ENCODE measurements at regions not wholly inside any gene's neighbourhood (a gene's known extent, or its start where the extent isn't known, plus 50 kb on each side); places are given as distances from the start of the nearest gene placed in this dataset.
"Not testable (repeated sequence)": the region's sequence is repeated elsewhere in the genome, so short reads cannot be mapped to it uniquely, and the experiment has no call there.

GRCh38 chr2:160584972-160585494, 91.4 kb upstream of the RBMS1 start:
- no peak for DNase-seq

- no peak for DNase-seq
Observed at GRCh38 chr2:160590664-160591063, 97.1 kb upstream of the RBMS1 start.

DNA sequence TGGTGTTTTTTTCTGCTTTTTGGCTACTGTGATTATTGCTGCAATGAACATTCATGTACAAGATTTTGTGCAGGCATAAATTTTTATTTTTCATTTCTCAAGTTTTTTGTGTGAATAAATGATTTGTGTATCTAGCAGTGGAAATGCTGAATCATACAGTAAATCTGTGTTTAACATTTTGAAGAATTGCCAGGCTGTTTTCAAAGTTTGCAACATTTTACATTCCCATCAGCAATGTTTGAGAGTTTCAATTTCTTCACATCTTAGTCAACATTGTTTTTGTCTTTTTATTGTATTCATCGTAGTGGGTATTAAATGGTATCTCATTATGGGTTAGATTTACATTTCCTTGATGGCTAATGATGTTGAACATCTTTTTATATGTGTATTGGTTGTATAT, 98.8 kb upstream of the RBMS1 start:
- no peak for DNase-seq

- DNase-seq = no peak
Observed at GRCh38 chr2:160592993-160593392, 99.4 kb upstream of the RBMS1 start.

- DNase-seq = no peak
Observed at GRCh38 chr2:160596441-160596840, 102.8 kb upstream of the RBMS1 start.

GRCh38 chr2:160600437-160600836, 106.8 kb upstream of the RBMS1 start:
- not testable (repeated sequence) for DNase-seq

DNA sequence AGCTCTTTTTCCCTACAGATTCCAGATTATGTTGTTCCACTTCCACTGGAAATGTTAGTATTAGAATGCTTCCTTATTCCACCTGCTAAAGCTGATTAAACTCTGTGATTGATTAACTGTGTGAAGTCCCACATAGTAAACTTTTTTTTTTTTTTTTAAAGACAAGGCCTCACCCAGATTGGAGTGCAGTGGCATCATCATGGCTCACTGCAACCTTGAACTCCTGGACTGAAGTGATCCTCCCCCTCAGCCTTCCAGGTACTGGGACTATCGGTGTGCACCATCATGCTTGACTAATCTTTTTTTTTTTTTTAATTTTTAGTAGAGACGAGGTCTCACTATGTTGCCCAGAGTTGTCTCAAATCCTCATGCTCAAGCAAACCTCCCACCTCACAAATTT, 108.5 kb upstream of the RBMS1 start:
- no peak for DNase-seq

DNA sequence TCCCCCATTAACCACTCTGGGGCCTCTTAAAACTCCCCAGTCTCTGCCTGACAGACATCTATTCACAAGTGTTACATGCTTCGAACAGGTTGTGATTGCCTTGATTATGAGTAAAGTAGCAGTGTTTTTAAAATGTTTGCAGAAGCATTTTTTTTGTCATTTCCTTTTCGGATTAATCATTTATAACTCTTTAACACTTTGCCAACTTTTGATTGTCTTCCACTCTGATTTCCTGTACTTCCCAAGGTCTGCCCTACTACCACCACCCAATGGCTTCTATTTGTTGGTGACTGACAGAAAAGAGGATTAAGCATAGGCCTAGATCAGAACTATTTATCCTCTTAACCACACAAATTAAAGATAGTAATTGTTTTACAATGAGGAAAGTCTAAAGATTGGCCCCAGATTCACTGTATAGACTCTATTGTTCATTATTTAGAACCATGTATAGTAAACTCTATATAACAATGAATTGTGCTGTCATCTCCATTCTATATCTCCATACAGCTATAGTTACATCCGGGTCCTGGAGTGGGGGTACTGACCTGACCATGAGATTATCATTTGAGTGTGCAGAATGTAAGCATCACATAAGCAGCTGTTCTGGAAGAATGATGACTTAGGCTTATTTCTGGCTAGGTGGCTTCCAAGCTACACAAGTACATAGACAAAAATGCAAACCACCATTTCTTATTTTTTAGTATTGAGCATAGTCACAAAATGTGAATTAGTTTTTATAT, 110.3 kb upstream of the RBMS1 start:
- DNase-seq = no peak

GRCh38 chr2:160606341-160606740, 112.7 kb upstream of the RBMS1 start:
- DNase-seq = no peak

- DNase-seq = no peak
Observed at GRCh38 chr2:160608599-160608998, 115.0 kb upstream of the RBMS1 start.

DNA sequence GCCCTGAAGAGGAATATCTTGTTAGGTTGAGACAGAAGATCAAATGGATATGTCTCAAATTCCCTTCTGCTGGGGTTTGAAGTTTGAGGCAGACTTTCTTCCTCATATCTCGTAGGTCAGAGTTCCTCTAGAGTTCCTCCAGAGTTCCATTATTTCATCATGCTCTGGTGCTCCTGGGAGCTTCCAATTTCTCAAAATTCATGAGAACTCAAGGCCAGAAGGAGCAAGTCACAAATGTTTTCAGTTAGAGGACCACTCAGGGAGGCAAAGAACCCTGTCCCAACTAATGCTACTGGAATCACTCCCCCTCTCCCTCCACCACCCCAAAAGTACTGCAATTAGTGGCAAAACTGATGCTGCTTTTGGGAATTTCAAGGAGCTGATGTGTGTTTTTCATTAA, 115.7 kb upstream of the RBMS1 start:
- no peak for DNase-seq

GRCh38 chr2:160610041-160610440, 116.4 kb upstream of the RBMS1 start:
- no peak for DNase-seq

- DNase-seq = no peak
Observed at GRCh38 chr2:160612266-160612856, 118.8 kb upstream of the RBMS1 start.

DNA sequence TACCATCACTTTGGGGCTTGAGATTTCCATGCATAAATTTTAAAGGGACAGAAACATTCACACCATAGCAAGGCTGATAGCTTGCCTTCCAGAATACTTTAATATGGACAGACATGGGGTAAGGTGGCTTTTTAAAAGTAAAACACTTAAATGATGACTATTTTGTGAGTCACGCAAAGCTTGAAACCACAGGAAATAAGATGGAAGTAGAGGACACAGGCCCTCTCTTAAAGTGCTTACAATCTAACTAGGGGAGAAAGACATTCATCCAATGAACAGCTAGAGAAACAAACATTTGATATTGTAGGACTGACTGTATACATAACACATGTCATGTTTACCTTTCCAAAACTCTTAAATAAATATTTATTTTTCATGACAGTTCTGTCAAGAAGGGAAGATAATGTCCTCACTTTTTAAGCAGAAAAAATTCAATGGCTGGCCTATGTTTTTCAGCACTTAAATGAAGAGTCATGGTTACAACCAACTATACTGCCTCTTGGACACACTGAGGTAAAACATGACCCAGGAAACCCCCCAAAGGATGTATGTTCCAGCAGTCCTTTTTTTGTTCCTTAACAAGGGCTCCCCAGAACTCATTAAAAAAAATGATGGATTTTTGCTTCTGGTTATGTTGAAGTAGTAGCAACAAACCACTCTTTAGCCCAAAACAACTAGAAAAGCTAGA, 120.0 kb upstream of the RBMS1 start:
- no peak for DNase-seq

GRCh38 chr2:160614391-160614790, 120.8 kb upstream of the RBMS1 start:
- DNase-seq = no peak

- no peak for DNase-seq
Observed at GRCh38 chr2:160615706-160616105, 122.1 kb upstream of the RBMS1 start.

GRCh38 chr2:160616149-160616548, 122.5 kb upstream of the RBMS1 start:
- no peak for DNase-seq

- DNase-seq = no peak
Observed at GRCh38 chr2:160621748-160622147, 128.1 kb upstream of the RBMS1 start.

DNA sequence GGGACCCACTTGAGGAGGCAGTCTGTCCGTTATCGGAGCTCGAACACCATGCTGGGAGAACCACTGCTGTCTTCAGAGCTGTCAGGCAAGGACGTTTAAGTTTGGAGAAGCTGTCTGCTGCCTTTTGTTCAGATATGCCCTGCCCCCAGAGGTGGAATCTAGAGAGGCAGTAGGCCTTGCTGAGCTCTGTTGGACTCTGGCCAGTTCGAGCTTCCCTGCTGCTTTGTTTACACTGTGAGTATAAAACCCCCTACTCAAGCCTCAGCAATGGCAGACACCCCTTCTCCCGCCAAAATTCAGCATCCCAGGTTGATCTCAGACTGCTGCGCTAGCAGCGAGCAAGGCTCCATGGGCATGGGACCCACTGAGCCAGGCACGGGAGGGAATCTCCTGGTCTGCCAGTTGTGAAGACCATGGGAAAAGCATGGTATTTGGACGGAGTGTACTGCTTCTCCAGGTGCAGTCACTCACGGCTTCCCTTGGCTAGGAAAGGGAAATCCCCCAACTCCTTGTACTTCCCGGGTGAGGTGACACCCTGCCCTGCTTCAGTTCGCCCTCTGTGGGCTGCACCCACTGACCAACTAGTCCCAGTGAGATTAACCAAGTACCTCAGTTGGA, 134.5 kb upstream of the RBMS1 start:
- not testable (repeated sequence) for DNase-seq

- DNase-seq = no peak
Observed at GRCh38 chr2:160628811-160629210, 135.2 kb upstream of the RBMS1 start.

DNA sequence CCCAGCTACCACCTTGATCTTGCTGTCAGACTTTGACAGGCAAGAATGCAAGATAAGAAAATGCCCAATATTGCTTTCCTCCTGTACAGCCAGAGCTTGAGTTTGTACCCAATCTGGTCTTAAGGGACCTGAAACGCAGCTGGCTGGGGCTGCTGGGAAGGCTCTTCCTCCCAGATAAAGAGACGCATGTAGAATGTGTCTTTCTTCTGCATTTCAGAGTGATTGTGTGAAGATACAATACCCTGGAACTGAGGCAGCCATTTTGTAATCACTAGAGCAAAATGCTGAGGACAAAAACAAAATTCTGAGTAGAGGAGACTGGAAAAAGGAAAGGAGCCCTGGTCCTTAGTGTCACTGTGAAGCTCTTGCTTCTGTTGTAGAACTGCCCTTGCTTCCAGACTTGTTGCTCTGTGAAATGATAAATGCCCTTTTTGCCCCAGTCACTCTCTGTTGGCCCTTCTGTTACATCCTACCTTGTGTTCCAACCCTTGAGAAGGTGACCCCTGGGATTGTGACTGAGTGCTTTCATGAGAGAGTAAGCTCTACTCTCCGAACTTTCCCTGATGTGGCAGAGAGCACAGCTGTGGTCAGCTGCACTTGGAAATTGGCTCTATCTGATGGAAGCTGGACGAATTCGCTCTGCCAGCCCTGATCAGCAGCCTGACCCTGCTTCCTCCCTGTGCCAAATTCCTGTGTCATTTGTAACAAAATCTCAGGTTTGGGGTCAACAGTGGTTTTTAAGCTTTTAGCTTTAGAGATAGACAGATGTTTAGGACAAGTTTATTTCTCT, 137.4 kb upstream of the RBMS1 start:
- DNase-seq = no peak

DNA sequence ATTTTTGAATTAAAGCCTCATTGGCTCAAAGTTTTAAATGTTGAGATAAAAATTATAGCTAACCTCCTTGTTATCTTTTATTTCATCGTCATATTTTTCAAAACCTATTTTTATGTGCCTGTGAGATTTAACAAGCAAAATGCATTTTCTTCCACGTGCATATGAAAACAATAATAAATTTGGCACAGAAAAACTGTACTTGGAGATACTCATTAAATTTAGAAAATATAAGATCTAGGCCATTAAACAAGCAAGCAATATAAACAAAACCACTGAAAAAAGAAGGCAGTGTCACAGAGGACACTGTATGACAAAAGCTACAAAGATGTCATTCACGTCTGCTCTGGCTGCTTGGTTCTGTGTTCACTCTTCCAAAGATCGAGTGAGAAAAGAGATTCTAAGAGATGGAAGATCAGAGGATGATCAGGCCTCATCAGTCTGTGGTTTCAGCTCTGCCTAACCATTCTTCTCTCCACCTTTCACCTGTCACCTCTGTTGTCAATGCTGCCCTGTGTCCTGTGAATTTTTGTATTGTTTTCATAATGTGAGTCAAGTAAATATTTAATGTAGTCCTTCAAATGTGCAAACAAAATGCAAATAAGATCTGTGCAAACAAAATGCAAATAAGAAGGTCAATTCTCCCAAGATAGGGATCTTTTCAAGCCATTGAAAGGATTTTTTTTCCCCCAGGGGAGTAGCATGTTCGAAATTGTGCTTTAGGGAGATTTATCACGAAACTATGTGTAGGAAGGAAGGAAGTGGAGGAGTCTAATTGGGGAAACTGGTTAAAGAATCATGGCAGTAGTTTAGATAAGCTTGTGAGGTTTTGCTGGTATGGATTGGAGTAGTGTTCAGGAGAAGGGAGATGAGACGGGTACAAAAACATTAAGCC, 138.7 kb upstream of the RBMS1 start:
- no peak for DNase-seq

All from activated CD4-positive, alpha-beta T cell treated with anti-CD3 and anti-CD28 coated beads for 48 hours (primary cell).